ENCODE measurements at regions not wholly inside any gene's neighbourhood (a gene's known extent, or its start where the extent isn't known, plus 50 kb on each side); places are given as distances from the start of the nearest gene placed in this dataset.

DNA sequence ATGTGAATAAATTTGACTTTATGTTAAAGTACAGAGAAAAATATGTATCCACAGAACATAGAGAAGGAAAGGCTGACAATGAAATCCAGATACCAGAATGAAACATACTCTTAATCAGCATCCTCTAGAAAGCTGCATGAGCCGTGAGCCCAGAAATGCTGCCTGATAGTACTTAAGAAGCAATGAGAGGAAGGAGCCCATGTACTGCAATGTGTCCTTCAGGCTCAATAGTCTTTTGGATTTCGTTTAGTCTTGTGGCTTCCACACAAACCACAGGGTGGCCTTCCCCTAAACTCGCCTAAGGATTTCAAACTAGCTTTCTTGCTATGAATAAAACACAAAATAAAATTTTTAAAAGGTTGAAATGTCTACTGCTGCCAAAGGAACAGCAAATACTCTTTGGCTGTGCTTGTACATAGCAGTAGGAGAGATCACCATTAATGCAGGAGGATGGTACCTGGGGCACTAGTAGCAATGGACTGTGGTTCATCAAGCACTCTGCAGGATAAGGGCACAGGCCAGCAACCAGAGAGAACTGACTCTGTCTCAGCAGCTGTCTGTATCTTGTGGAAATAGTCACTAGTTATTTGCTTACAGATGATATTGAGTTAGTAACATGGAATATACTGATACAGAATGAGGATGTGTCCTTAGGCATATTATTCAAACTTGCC lies 988.3 kb upstream of the LRFN5 start:
- TF ChIP-seq, protein P1, sequence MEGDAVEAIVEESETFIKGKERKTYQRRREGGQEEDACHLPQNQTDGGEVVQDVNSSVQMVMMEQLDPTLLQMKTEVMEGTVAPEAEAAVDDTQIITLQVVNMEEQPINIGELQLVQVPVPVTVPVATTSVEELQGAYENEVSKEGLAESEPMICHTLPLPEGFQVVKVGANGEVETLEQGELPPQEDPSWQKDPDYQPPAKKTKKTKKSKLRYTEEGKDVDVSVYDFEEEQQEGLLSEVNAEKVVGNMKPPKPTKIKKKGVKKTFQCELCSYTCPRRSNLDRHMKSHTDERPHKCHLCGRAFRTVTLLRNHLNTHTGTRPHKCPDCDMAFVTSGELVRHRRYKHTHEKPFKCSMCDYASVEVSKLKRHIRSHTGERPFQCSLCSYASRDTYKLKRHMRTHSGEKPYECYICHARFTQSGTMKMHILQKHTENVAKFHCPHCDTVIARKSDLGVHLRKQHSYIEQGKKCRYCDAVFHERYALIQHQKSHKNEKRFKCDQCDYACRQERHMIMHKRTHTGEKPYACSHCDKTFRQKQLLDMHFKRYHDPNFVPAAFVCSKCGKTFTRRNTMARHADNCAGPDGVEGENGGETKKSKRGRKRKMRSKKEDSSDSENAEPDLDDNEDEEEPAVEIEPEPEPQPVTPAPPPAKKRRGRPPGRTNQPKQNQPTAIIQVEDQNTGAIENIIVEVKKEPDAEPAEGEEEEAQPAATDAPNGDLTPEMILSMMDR (IDR thresholded peaks at IDR 0.05): no peak
- TF ChIP-seq POLR2A (IDR thresholded peaks at IDR 0.05): no peak
